Bronchial epithelial cell (primary cell): ENCODE measurements at regions not wholly inside any gene's neighbourhood (a gene's known extent, or its start where the extent isn't known, plus 50 kb on each side); places are given as distances from the start of the nearest gene placed in this dataset.

Experiments used
- DNase-seq: peaks from one replicate; pipeline ENCODE4 v3.0.0-alpha.2; 2010; ENCODE audit warnings: low read depth
- FAIRE-seq: peaks from 2 replicates; lab custom pipeline; 2011; peaks lifted over from hg19 to GRCh38; lab: Jason Lieb, UNC
- H3K27me3 ChIP-seq: 2 replicates; pipeline ENCODE4 v1.5.1; 2011; ENCODE audit warnings: low read length; ENCODE audit not compliant: control insufficient read depth, insufficient read depth
- H3K36me3 ChIP-seq: 2 replicates; pipeline ENCODE4 v1.5.1; 2011; ENCODE audit warnings: low read length; ENCODE audit not compliant: control insufficient read depth, insufficient read depth
- H3K4me3 ChIP-seq: 2 replicates; pipeline ENCODE4 v1.5.1; 2011; ENCODE audit warnings: mild to moderate bottlenecking, low read depth, low read length, control low read depth
- TF ChIP-seq, protein P1 (sequence below): IDR thresholded peaks from 2 replicates; pipeline ENCODE4 v1.5.1; 2011; ENCODE audit warnings: mild to moderate bottlenecking, moderate library complexity, low read length, control low read depth, inconsistent platforms; ENCODE audit not compliant: insufficient read depth, severe bottlenecking

DNA sequence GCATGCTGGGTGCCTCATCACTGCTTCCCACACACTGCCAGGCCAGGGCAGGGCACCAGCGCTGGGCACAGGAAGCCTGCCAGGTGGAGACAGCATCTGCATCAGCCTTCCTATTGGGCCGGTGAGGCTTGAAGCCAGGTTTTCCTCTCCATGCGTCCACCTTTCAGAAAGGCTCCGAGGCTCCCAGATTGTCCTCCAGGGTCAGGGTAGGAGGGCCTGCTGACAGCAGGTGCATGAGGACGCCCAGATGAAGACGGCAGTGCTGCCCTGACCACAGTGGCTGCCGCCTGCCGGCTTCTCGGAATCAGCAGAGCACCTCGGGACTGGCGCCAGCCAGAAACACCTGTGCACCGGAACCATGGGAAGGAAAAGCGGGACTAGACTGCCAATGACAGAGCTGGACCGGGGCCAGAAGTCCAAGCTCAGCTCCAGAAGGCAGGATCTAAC is 170.5 kb upstream of the CST7 start:
- H3K4me3 ChIP-seq: no peak overlapping the region
- TF ChIP-seq, protein P1, sequence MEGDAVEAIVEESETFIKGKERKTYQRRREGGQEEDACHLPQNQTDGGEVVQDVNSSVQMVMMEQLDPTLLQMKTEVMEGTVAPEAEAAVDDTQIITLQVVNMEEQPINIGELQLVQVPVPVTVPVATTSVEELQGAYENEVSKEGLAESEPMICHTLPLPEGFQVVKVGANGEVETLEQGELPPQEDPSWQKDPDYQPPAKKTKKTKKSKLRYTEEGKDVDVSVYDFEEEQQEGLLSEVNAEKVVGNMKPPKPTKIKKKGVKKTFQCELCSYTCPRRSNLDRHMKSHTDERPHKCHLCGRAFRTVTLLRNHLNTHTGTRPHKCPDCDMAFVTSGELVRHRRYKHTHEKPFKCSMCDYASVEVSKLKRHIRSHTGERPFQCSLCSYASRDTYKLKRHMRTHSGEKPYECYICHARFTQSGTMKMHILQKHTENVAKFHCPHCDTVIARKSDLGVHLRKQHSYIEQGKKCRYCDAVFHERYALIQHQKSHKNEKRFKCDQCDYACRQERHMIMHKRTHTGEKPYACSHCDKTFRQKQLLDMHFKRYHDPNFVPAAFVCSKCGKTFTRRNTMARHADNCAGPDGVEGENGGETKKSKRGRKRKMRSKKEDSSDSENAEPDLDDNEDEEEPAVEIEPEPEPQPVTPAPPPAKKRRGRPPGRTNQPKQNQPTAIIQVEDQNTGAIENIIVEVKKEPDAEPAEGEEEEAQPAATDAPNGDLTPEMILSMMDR: no peak
- H3K36me3 ChIP-seq: no peaks in the 10 kb centered on the region
- H3K27me3 ChIP-seq: peaks cover under 1% of the 10 kb centered on the region
- DNase-seq (no peak), FAIRE-seq (no peak)

DNA sequence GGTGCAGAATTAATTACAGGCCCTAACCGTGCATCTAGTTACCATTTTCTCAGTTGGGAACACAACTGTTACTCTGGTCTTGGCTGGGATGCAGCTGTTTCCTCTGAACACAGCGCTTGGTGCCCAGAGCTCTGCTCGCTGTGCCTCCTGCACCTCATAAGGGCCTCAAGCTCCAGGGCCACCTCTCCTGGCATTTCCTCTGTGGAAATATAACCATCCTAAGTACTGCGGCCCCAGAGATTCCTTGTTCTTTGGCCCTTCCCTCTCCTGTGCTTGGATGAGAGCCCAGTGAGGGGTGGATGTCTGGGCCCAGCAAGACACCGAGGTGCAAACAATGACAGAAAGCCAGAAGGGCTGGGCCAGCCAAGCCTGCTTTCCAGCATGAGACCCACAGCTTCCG is 169.9 kb upstream of the CST7 start:
- H3K27me3 ChIP-seq: peaks cover 2% of the 10 kb centered on the region
- H3K4me3 ChIP-seq: no peak overlapping the region
- TF ChIP-seq, protein P1: no peak
- FAIRE-seq: no peak
- no peak for DNase-seq
- H3K36me3 ChIP-seq: no peaks in the 10 kb centered on the region

DNA sequence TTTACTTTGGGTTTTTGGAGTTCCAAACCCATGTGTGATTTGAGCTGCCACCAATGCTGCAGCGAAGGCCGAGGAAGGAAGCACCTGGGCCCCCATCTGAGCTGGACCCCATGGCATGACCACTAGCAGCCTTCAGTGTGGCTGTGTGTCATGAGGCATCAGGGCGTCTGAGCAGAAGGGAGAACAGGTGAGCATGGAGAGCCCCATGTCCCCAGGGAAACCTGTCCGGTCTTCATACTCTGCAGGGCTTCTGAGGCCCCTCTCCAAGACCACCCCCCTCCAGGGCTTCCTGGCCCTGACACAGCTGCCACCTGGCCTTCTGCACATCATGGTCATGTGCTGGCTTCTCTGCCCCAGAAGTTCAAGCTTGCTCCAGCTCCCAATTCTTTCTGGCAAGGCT is 169.1 kb upstream of the CST7 start:
- H3K4me3 ChIP-seq: no peak overlapping the region
- peaks cover 2% of the 10 kb centered on the region for H3K27me3 ChIP-seq
- H3K36me3 ChIP-seq: no peaks in the 10 kb centered on the region
- FAIRE-seq (no peak), DNase-seq (no peak)
- TF ChIP-seq, protein P1: no peak

DNA sequence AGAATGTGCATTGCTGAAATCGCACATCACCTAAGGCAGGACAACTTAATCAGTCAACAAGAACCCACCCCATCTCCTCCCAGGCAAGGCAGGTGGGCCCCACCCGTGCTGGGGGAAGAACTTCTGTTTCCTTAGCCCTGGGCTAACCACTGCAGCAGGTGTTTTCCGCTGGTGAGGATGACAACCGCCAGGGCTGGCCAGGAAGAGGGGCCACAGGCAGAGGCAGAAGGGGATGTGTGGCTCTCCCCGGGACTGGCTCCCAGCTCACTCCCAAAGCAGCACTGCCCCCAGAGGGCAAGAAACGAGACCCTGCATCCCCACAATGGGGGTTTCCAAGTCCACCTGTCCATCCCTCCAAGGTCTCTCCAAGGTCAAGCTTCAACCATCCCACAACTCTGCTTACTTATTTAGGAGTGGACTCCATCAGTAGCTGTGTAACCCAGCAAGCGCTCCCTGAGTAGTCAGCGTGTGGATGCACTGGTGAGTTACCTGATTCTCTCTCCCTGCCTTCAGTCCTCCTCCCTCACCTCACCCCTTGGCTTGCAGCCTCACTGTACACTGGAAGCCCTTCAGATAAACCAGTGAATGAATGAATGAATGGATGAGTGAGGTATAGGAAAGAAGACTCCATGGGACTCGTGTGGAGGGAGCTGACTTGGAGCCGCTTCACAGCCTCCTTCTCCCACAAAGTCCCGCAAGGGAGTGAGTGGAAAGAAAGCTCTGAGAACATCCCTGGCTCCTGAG is 168.2 kb upstream of the CST7 start:
- DNase-seq (no peak), FAIRE-seq (no peak)
- Histone ChIP-seq H3K4me3 (no peak overlapping the region), H3K27me3 (peaks cover 2% of the 10 kb centered on the region), H3K36me3 (no peaks in the 10 kb centered on the region)
- TF ChIP-seq, protein P1: no peak

DNA sequence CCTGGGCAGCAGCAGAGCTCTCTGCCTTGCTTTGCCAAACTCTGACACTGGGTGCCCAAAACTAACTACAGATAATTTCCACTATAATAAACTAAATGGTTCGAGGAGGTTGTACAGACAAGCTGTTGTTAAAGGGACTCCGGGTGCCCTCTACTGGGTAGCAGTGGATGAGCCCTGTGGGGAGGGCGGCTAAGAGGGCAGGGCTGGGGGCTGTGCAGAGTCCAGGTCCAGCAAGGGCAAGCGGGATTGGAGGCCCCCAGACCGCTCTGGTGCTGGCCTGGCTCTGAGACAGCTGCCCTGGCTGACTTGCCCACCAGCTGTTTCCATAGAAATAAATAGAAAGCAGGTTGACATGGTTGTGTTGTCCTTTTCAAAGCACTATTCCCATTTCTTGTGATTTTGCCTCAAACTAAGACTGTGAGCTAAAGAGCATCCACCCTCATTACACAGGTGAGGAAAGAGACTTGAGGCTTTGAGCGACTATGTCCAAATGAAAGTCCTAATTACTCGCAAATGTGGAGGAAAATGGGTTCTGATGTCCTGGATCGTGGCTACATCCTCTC is 167.6 kb upstream of the CST7 start:
- Histone ChIP-seq H3K36me3 (no peaks in the 10 kb centered on the region), H3K27me3 (peaks cover 2% of the 10 kb centered on the region), H3K4me3 (no peak overlapping the region)
- TF ChIP-seq, protein P1: peak; percentile 65
- DNase-seq (peak; percentile 23), FAIRE-seq (peak; percentile 47)

DNA sequence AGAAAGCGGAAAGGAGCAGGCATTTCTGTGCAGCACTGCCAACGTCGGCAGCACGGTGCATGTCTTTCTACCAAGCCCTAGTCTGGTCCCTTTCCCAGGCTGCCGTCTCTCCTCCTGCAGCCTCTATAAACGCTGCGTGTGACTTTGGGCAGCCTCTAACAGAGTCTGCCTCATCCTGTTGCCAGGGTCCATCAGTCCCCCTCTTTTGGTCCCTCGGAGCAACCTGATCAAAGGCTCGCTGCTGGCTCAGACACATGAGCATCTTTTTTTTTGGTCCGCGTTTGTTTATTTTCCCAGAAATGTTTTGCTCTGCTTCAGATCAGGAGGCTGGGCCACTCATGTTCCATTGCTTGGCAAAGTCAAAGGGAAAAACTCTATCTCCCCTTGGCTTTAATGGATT is 166.8 kb upstream of the CST7 start:
- DNase-seq (no peak), FAIRE-seq (no peak)
- Histone ChIP-seq H3K36me3 (no peaks in the 10 kb centered on the region), H3K4me3 (no peak overlapping the region), H3K27me3 (peaks cover 2% of the 10 kb centered on the region)
- TF ChIP-seq, protein P1: no peak
